ENCODE measurements at regions not wholly inside any gene's neighbourhood (a gene's known extent, or its start where the extent isn't known, plus 50 kb on each side); places are given as distances from the start of the nearest gene placed in this dataset.

GRCh38 chr6:48212501-48212900, 101.5 kb upstream of the PTCHD4 start:
- no peak for DNase-seq (ENCODE audit: extremely low read depth, low read depth)
- TF ChIP-seq CTCF (IDR thresholded peaks at IDR 0.05; ENCODE audit: low read depth, low read length, missing control alignments): no peak
- no peak overlapping the region for H3K4me3 ChIP-seq (replicated peaks; ENCODE audit: low read depth, low read length)

GRCh38 chr6:48206091-48206490, 95.1 kb upstream of the PTCHD4 start:
- TF ChIP-seq CTCF (IDR thresholded peaks at IDR 0.05; ENCODE audit: low read depth, low read length, missing control alignments): no peak
- DNase-seq (ENCODE audit: extremely low read depth, low read depth): no peak
- H3K4me3 ChIP-seq (replicated peaks; ENCODE audit: low read depth, low read length): no peak overlapping the region

- no peak for TF ChIP-seq CTCF (IDR thresholded peaks at IDR 0.05; ENCODE audit: low read depth, low read length, missing control alignments)
- no peak for DNase-seq (ENCODE audit: extremely low read depth, low read depth)
- H3K4me3 ChIP-seq (replicated peaks; ENCODE audit: low read depth, low read length): no peak overlapping the region
Measured at GRCh38 chr6:48200869-48201390, 89.9 kb upstream of the PTCHD4 start.

- DNase-seq (ENCODE audit: extremely low read depth, low read depth): no peak
- no peak overlapping the region for H3K4me3 ChIP-seq (replicated peaks; ENCODE audit: low read depth, low read length)
- no peak for TF ChIP-seq CTCF (IDR thresholded peaks at IDR 0.05; ENCODE audit: low read depth, low read length, missing control alignments)
Measured at GRCh38 chr6:48199499-48199898, 88.5 kb upstream of the PTCHD4 start.

- no peak overlapping the region for H3K4me3 ChIP-seq (replicated peaks; ENCODE audit: low read depth, low read length)
- DNase-seq (ENCODE audit: extremely low read depth, low read depth): no peak
- TF ChIP-seq CTCF (IDR thresholded peaks at IDR 0.05; ENCODE audit: low read depth, low read length, missing control alignments): no peak
Measured at GRCh38 chr6:48197941-48198340, 86.9 kb upstream of the PTCHD4 start.

GRCh38 chr6:48194596-48195295, 83.7 kb upstream of the PTCHD4 start:
- H3K4me3 ChIP-seq (replicated peaks; ENCODE audit: low read depth, low read length): no peak overlapping the region
- no peak for TF ChIP-seq CTCF (IDR thresholded peaks at IDR 0.05; ENCODE audit: low read depth, low read length, missing control alignments)
- DNase-seq (ENCODE audit: extremely low read depth, low read depth): no peak

- H3K4me3 ChIP-seq (replicated peaks; ENCODE audit: low read depth, low read length): no peak overlapping the region
- no peak for DNase-seq (ENCODE audit: extremely low read depth, low read depth)
- TF ChIP-seq CTCF (IDR thresholded peaks at IDR 0.05; ENCODE audit: low read depth, low read length, missing control alignments): no peak
Measured at GRCh38 chr6:48188158-48188557, 77.2 kb upstream of the PTCHD4 start.
